ENCODE measurements at regions not wholly inside any gene's neighbourhood (a gene's known extent, or its start where the extent isn't known, plus 50 kb on each side); places are given as distances from the start of the nearest gene placed in this dataset.
"Not testable (repeated sequence)": the region's sequence is repeated elsewhere in the genome, so short reads cannot be mapped to it uniquely, and the experiment has no call there.

GRCh38 chr5:92086059-92086811, 703.1 kb upstream of the ARRDC3 start:
- no peak for DNase-seq

- DNase-seq, result no peak
These were observed 699.0 kb upstream of the ARRDC3 start for GRCh38 chr5:92081958-92082712.

GRCh38 chr5:92070786-92071185, 687.7 kb upstream of the ARRDC3 start:
- DNase-seq, result no peak

- DNase-seq, result no peak
These were observed 681.9 kb upstream of the ARRDC3 start for GRCh38 chr5:92064993-92065392.

DNA sequence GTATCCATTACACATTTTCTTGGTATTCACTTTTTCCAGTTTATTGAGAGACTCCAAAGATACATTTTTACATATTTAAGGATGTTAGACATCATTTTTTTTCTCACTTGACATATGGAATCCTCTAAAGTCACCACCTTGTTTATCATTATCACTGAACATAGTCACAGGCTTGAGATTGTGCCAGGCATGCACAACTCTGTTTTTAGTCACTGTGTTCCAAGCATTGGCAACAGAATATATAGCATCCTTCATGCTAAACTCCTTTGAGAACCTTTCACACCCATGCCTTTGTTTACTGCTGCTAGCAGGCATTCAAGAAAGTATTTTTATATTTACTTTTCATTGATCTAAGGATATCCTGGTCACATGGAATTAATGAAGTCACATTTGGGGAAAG, 668.6 kb upstream of the ARRDC3 start:
- no peak for DNase-seq

DNA sequence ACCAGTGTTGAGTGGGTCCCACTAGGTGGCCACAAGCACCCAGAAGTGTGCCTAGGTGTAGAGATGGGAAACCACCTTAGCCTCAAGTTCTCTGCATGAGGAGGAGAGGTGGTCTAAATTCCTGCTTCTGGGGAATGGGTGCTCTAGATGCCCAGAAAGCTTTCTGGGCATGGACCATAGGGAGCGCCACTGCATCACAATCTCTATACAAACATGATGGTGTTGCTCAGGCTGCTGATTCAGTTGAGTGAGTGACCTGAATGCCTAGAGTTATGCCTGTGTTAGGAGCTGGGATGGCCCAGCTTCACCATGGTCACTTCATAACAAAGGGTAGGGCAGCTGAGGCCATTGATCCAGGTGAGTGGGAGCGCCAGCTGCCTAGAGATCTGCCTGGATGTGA, 667.9 kb upstream of the ARRDC3 start:
- no peak for DNase-seq

DNA sequence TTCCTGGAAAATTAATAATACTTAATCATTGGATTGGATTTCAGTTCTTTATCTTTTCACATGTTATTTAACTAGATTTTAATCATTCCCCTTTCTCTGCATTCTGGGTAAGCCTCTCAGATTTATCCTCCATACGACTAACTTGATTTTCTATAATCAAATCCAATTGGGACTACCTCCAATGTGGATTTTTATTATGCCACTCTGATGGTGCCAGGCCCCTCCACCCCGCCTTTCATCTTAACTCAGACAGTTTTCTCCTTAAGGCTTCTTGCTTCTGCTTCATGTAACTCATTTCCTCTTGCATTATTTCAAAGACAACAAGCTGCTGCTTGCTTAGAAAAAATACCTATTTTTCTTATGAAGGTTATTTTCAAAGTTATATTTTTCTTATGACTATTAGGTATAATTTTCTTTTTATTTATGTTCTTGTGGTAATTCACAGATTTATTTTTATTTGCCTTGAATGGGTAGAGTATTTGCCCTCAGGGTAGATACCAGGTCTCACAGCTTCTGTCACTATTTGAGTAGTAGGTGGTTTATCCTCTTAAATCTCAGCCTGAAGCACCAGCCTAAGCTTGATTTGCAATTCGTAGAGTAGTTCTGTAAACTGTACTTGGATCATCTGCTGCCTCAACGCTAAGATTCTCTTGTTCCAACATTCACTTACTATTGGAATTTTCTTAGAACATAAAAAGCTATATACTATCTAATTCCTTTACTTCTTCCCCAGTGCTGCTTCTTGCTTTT, 659.0 kb upstream of the ARRDC3 start:
- DNase-seq, result no peak

GRCh38 chr5:92041206-92041605, 658.1 kb upstream of the ARRDC3 start:
- no peak for DNase-seq

DNA sequence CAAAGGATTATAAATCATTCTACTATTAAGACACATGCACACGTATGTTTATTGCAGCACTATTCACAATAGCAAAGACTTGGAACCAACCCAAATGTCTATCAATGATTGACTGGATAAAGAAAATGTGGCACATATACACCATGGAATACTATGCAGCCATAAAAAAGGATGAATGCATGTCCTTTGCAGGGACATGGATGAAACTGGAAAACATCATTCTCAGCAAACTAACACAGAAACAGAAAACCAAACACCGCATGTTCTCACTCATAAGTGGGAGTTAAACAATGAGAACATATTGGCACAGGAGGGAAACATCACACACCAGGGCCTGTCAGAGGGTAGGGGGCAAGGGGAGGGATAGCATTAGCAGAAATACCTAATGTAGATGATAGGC, 646.7 kb upstream of the ARRDC3 start:
- DNase-seq, result not testable (repeated sequence)

- DNase-seq, result no peak
These were observed 640.4 kb upstream of the ARRDC3 start for GRCh38 chr5:92023555-92023954.

- DNase-seq, result no peak
These were observed 640.0 kb upstream of the ARRDC3 start for GRCh38 chr5:92023141-92023471.

GRCh38 chr5:92022415-92023140, 639.5 kb upstream of the ARRDC3 start:
- DNase-seq, result no peak

- DNase-seq, result no peak
These were observed 636.4 kb upstream of the ARRDC3 start for GRCh38 chr5:92019376-92019990.

GRCh38 chr5:92017776-92018175, 634.7 kb upstream of the ARRDC3 start:
- DNase-seq, result no peak

GRCh38 chr5:92011845-92012244, 628.7 kb upstream of the ARRDC3 start:
- not testable (repeated sequence) for DNase-seq

DNA sequence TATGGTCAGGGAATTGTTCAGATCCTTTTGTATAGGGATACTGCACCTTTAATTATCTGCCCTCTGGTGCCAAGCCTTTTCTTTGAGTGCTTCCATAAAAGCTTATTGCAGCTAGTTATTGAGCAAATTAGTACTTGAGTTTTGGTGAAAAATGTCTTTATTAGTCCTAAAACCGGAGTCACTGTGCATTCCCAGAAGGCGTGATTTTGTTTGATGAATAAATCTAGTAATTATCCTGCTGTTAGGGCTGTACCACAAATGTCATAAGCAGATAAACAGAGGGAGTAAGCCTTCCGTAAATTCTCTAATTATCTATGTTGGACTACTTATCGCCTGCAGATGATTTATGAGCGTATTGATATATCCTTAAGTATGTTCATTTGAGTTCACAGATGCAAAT, 620.7 kb upstream of the ARRDC3 start:
- DNase-seq, result no peak

- DNase-seq, result no peak
These were observed 619.7 kb upstream of the ARRDC3 start for GRCh38 chr5:92002721-92003274.

- DNase-seq, result no peak
These were observed 615.7 kb upstream of the ARRDC3 start for GRCh38 chr5:91998774-91999173.

- DNase-seq, result no peak
These were observed 600.8 kb upstream of the ARRDC3 start for GRCh38 chr5:91983869-91984268.

- DNase-seq, result no peak
These were observed 595.2 kb upstream of the ARRDC3 start for GRCh38 chr5:91978221-91978882.

GRCh38 chr5:91977579-91977978, 594.5 kb upstream of the ARRDC3 start:
- DNase-seq, result no peak

- DNase-seq, result no peak
These were observed 593.3 kb upstream of the ARRDC3 start for GRCh38 chr5:91976451-91976850.

Data from central memory CD4-positive, alpha-beta T cell (primary cell).